K562 (cell line): ENCODE measurements at regions not wholly inside any gene's neighbourhood (a gene's known extent, or its start where the extent isn't known, plus 50 kb on each side); places are given as distances from the start of the nearest gene placed in this dataset.

ENCODE experiments used
- ATAC-seq: fragments of 200-7000 bp; cut with Tn5 transposase; 3 replicates; pipeline ENCODE4 v1.9.1; 2020; ENCODE audit warnings: moderate library complexity
- BruUV-seq: library from RNA; stranded (reverse); fragments of 400-500 nt; replicated peaks from 2 replicates; lab custom pipeline; 2021; lab: Mats Ljungman, UMichigan
- CTCF ChIA-PET: fragments of 300-600 bp; formaldehyde crosslinking; extraction: SDS; loops from one replicate; lab custom pipeline; 2021; ENCODE audit warnings: low intra/inter-chr PET ratio; lab: Yijun Ruan, JAX
- POLR2A ChIA-PET: fragments of 300-600, 350-650 bp; sonication (Branson Sonifier 250); formaldehyde crosslinking; extraction: SDS; loops from one replicate; lab custom pipeline; 2021; ENCODE audit warnings: antibody characterized with exemption, inconsistent platforms; lab: Yijun Ruan, JAX
- DNase-seq, 4 experiments: peaks; one replicate each; pipeline versions ENCODE4 v3.0.0 to v3.0.0-alpha.2; 2011 to 2018; ENCODE audit warnings: low spot score in 3 of 4, mixed read lengths in 3 of 4; ENCODE audit errors: extremely low read depth in 1 of 4
- FAIRE-seq: peaks from 2 replicates; lab custom pipeline; 2011; peaks lifted over from hg19 to GRCh38; lab: Jason Lieb, UNC
- H2AFZ ChIP-seq: 2 replicates; pipeline ENCODE4 v1.6.0; 2011; ENCODE audit warnings: low read depth, low read length, control low read depth, inconsistent platforms
- H3K27ac ChIP-seq: fragments of 200-600 bp; 3 replicates; pipeline ENCODE4 v1.8.0; 2011; ENCODE audit warnings: low read depth, mild to moderate bottlenecking, control low read depth, inconsistent platforms, low read length, moderate library complexity, mixed read lengths; ENCODE audit errors: extremely low read depth
- H3K27me3 ChIP-seq, 2 experiments: fragments of 300-600 bp in 1 of 2; 2 replicates in 1 of 2; 3 replicates in 1 of 2; pipeline versions ENCODE4 v1.6.0 to v1.8.0; 2011; ENCODE audit warnings: inconsistent platforms in 2 of 2, low read length in 2 of 2, mild to moderate bottlenecking in 1 of 2, mixed read lengths in 1 of 2, moderate library complexity in 1 of 2; ENCODE audit not compliant: control insufficient read depth in 2 of 2, insufficient read depth in 2 of 2
- H3K36me3 ChIP-seq: fragments of 300-600 bp; 3 replicates; pipeline ENCODE4 v1.8.0; 2011; ENCODE audit warnings: mild to moderate bottlenecking, low read length, inconsistent platforms; ENCODE audit not compliant: control insufficient read depth, insufficient read depth
- H3K4me1 ChIP-seq, 2 experiments: fragments of 200-600 bp in 1 of 2; replicated peaks in 1 of 2; 2 replicates in 1 of 2; 3 replicates in 1 of 2; pipeline versions ENCODE4 v1.5.1 to v1.8.0; 2011; ENCODE audit warnings: inconsistent platforms in 2 of 2, low read length in 2 of 2, mild to moderate bottlenecking in 1 of 2, mixed read lengths in 1 of 2, moderate library complexity in 1 of 2; ENCODE audit not compliant: control insufficient read depth in 2 of 2, insufficient read depth in 2 of 2
- H3K4me2 ChIP-seq: 2 replicates; pipeline ENCODE4 v1.6.1; 2011; ENCODE audit warnings: low read length, control low read depth, inconsistent platforms, mixed read lengths; ENCODE audit not compliant: insufficient read depth
- H3K4me3 ChIP-seq: fragments of 200-600 bp; sonication (generic), shearing (Covaris generic); 2 replicates; pipeline ENCODE4 v1.5.1; 2016; ENCODE audit warnings: control low read depth, inconsistent platforms
- H3K79me2 ChIP-seq: fragments of 200-600 bp; 3 replicates; pipeline ENCODE4 v1.8.0; 2011; ENCODE audit warnings: low read length, inconsistent platforms; ENCODE audit not compliant: control insufficient read depth, insufficient read depth
- H3K9ac ChIP-seq, 2 experiments: 2 replicates each; pipeline versions ENCODE4 v1.6.0 to v1.6.1; 2011; ENCODE audit warnings: low read depth in 2 of 2, low read length in 2 of 2, control low read depth in 1 of 2, inconsistent platforms in 1 of 2, mild to moderate bottlenecking in 1 of 2, mixed read lengths in 1 of 2; ENCODE audit not compliant: insufficient read depth in 1 of 2
- H3K9me1 ChIP-seq: one replicate; pipeline ENCODE4 v1.6.0; 2011; ENCODE audit warnings: inconsistent platforms, mild to moderate bottlenecking, low read length, moderate library complexity; ENCODE audit not compliant: control insufficient read depth, insufficient read depth
- H3K9me3 ChIP-seq: replicated peaks from 2 replicates; pipeline ENCODE4 v1.5.1; 2011; ENCODE audit warnings: low read depth, low read length, inconsistent platforms; ENCODE audit not compliant: control insufficient read depth, insufficient read depth
- H4K20me1 ChIP-seq: replicated peaks from 2 replicates; pipeline ENCODE4 v1.6.1; 2011; ENCODE audit warnings: low read length, inconsistent platforms, mixed read lengths; ENCODE audit not compliant: control insufficient read depth, insufficient read depth
- KDM2B ChIP-seq: fragments of 250-450 bp; sonication (Bioruptor Pico); IDR thresholded peaks from 2 replicates; pipeline ENCODE4 v1.8.0; 2021; ENCODE audit warnings: mild to moderate bottlenecking, moderate library complexity
- NFXL1 ChIP-seq: fragments of 450-650 bp; formaldehyde crosslinking; IDR thresholded peaks from 2 replicates; pipeline ENCODE4 v1.4.0; 2021; ENCODE audit warnings: mild to moderate bottlenecking
- NR3C1 ChIP-seq: sonication (generic); formaldehyde crosslinking; IDR thresholded peaks from 2 replicates; pipeline ENCODE4 v1.8.1; 2022; ENCODE audit warnings: missing genetic modification reagents
- PTBP1 ChIP-seq: fragments of 200-400 bp; formaldehyde crosslinking; IDR thresholded peaks from 2 replicates; pipeline ENCODE4 v1.6.1; 2017; ENCODE audit warnings: low read depth, low read length
- STAT5B ChIP-seq: fragments of 250-450 bp; sonication (Bioruptor Pico); IDR thresholded peaks from 2 replicates; pipeline ENCODE4 v1.8.0; 2021; ENCODE audit warnings: mild to moderate bottlenecking, inconsistent platforms
- ZBTB2 ChIP-seq: fragments of 450-650 bp; IDR thresholded peaks from 2 replicates; pipeline ENCODE4 v1.6.1; 2016; ENCODE audit warnings: antibody characterized with exemption
- ZFPM2 ChIP-seq: fragments of 250-450 bp; sonication (Bioruptor Pico); IDR thresholded peaks from 2 replicates; pipeline ENCODE4 v1.5.1; 2022; ENCODE audit warnings: mild to moderate bottlenecking
- ZNF324 ChIP-seq: fragments of 250-450 bp; sonication (Bioruptor Pico); IDR thresholded peaks from 2 replicates; pipeline ENCODE4 v1.4.0; 2020; ENCODE audit warnings: mild to moderate bottlenecking
- ZNF644 ChIP-seq: fragments of 200-800 bp; sonication (Bioruptor generic); IDR thresholded peaks from 2 replicates; pipeline ENCODE4 v1.6.1; 2016; ENCODE audit warnings: low read depth, missing genetic modification characterization, missing compliant biosample characterization
- WGBS: fragments of 100-300 bp; shearing (Covaris generic); methylation state at CpG from one replicate; pipeline ENCODE4 v1.1.6; 2016; ENCODE audit warnings: low coverage, mixed read lengths; ENCODE audit not compliant: insufficient coverage; ENCODE audit errors: missing lambda C conversion rate; 5-methylcytosine and 5-hydroxymethylcytosine counted together
- in situ Hi-C: fragments of 300-500 bp; cut with MboI; formaldehyde crosslinking; loops from 4 replicates; pipeline ENCODE4 v1.15.0; 2018; ENCODE audit warnings: inconsistent platforms, mixed read lengths
- intact Hi-C: fragments of 100-400 bp; cut with micrococcal nuclease; formaldehyde crosslinking; loops from 2 replicates; pipeline ENCODE4 v1.14.2; 2022

DNA sequence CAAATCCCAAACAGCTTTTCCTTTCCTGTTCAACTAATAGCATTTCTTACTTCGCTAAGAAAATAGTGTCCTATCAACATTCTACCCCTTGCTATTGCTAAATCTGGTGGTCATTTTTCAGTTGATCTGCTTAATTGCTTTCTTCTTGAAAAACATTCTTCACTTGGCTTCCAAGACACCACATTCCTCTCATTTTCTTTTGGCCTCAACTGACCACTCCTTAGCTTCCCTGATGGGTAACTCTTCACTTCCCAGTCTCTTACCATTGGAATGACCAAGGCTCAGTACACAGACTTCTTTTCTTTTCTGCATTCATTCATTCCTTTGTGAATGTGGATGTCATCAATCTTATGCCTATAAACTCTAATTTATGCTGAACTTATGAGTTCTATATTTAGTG lies 230.8 kb upstream of the CDH2 start:
- H4K20me1 ChIP-seq: no peaks in the 10 kb centered on the region
- no peaks in the 10 kb centered on the region; the same call in 1 of the 2 replicates for H3K9me3 ChIP-seq
- H3K9me1 ChIP-seq: no peaks in the 10 kb centered on the region
- H3K27me3 ChIP-seq: no peaks in the 10 kb centered on the region
- no peak overlapping the region for H3K27ac ChIP-seq
- ChIA-PET CTCF (no interaction called here), POLR2A (no interaction called here)
- no TSS peak for BruUV-seq
- DNase-seq (no peak), FAIRE-seq (no peak), ATAC-seq (no peak)
- no peak overlapping the region for H3K4me2 ChIP-seq
- H3K36me3 ChIP-seq: no peaks in the 10 kb centered on the region
- no peak overlapping the region for H3K9ac ChIP-seq
- no peak overlapping the region for H2AFZ ChIP-seq
- TF ChIP-seq NR3C1 (CRISPR knock-in tag) (no peak), ZBTB2 (no peak), ZNF324 (CRISPR knock-in tag) (no peak), ZFPM2 (CRISPR knock-in tag) (no peak), ZNF644 (tag) (no peak), STAT5B (no peak), NFXL1 (CRISPR knock-in tag) (no peak), KDM2B (CRISPR knock-in tag) (no peak), PTBP1 (no peak)
- intact Hi-C loops: no loop called here
- in situ Hi-C loops: no loop called here
- 0% methylated on average over 1 of the region's 1 CpG for WGBS
- H3K79me2 ChIP-seq: no peaks in the 10 kb centered on the region
- no peaks in the 10 kb centered on the region for H3K4me1 ChIP-seq
- H3K4me3 ChIP-seq: no peak overlapping the region
